CD14-positive monocyte (primary cell): ENCODE measurements at regions not wholly inside any gene's neighbourhood (a gene's known extent, or its start where the extent isn't known, plus 50 kb on each side); places are given as distances from the start of the nearest gene placed in this dataset.
A peak's percentile ranks its signal among the peaks of the same experiment; 100 is the strongest.

Experiments used
- DNase-seq, 3 donors: peaks; one replicate each; pipeline ENCODE4 v3.0.0-alpha.2; 2011 to 2022
- H2AFZ ChIP-seq: 2 replicates; pipeline ENCODE4 v1.6.0; 2012; ENCODE audit warnings: mild to moderate bottlenecking, low read depth, low read length, inconsistent platforms; ENCODE audit not compliant: insufficient read depth, poor library complexity, severe bottlenecking
- H3K27ac ChIP-seq, 2 donors: 1 replicate in 1 of 2; 2 replicates in 1 of 2; pipeline ENCODE4 v1.5.1; 2012 to 2013; ENCODE audit warnings: low read length in 2 of 2, control low read depth in 1 of 2, inconsistent platforms in 1 of 2, low read depth in 1 of 2, mild to moderate bottlenecking in 1 of 2
- H3K27me3 ChIP-seq, 2 donors: one replicate each; pipeline versions ENCODE4 v1.6.0 to v1.6.1; 2011 to 2013; ENCODE audit warnings: low read length in 2 of 2; ENCODE audit not compliant: control insufficient read depth in 2 of 2, insufficient read depth in 2 of 2
- H3K36me3 ChIP-seq, 2 donors: replicated peaks in 1 of 2; 1 replicate in 1 of 2; 2 replicates in 1 of 2; pipeline versions ENCODE4 v1.5.1 to v1.6.1; 2012 to 2013; ENCODE audit warnings: low read length in 2 of 2, control low read depth in 1 of 2, inconsistent platforms in 1 of 2, mild to moderate bottlenecking in 1 of 2; ENCODE audit not compliant: insufficient read depth in 2 of 2, control insufficient read depth in 1 of 2
- H3K4me1 ChIP-seq, 2 donors: 1 replicate in 1 of 2; 2 replicates in 1 of 2; pipeline versions ENCODE4 v1.5.1 to v1.6.1; 2012 to 2013; ENCODE audit warnings: low read length in 2 of 2, control low read depth in 1 of 2, inconsistent platforms in 1 of 2, mild to moderate bottlenecking in 1 of 2, moderate library complexity in 1 of 2; ENCODE audit not compliant: insufficient read depth in 2 of 2, control insufficient read depth in 1 of 2
- H3K4me2 ChIP-seq: replicated peaks from 2 replicates; pipeline ENCODE3; 2012; ENCODE audit warnings: low read length, moderate library complexity, mild to moderate bottlenecking; ENCODE audit not compliant: poor library complexity, severe bottlenecking; ENCODE audit errors: extremely low read depth
- H3K4me3 ChIP-seq, 3 experiments: fragments of 200-600 bp in 1 of 3; sonication (generic) in 1 of 3; replicated peaks in 1 of 3; 1 replicate in 2 of 3; 2 replicates in 1 of 3; pipeline ENCODE4 v1.5.1; 2011 to 2013; ENCODE audit warnings: low read length in 3 of 3, mild to moderate bottlenecking in 3 of 3, control low read depth in 2 of 3, low read depth in 2 of 3, inconsistent platforms in 1 of 3, moderate library complexity in 1 of 3
- H3K79me2 ChIP-seq: 2 replicates; pipeline ENCODE4 v1.6.0; 2012; ENCODE audit warnings: mild to moderate bottlenecking, control low read depth, inconsistent platforms, low read length, moderate library complexity; ENCODE audit not compliant: insufficient read depth
- H3K9ac ChIP-seq: 2 replicates; pipeline ENCODE4 v1.6.0; 2017; ENCODE audit warnings: low read length, mild to moderate bottlenecking; ENCODE audit not compliant: insufficient read depth, poor library complexity, severe bottlenecking
- H3K9me3 ChIP-seq, 2 donors: replicated peaks in 1 of 2; 1 replicate in 1 of 2; 2 replicates in 1 of 2; pipeline versions ENCODE4 v1.5.1 to v1.6.1; 2012 to 2013; ENCODE audit warnings: low read length in 2 of 2, control low read depth in 1 of 2; ENCODE audit not compliant: control insufficient read depth in 1 of 2, insufficient read depth in 1 of 2
- H4K20me1 ChIP-seq: 2 replicates; pipeline ENCODE4 v1.6.0; 2012; ENCODE audit warnings: mild to moderate bottlenecking, low read length, control low read depth, moderate library complexity; ENCODE audit not compliant: insufficient read depth
- H3K27ac Mint-ChIP-seq, 7 donors: one replicate each; pipeline ENCODE4 v1.8.0; 2020; ENCODE audit warnings: mild to moderate bottlenecking in 7 of 7, mixed read lengths in 7 of 7, moderate library complexity in 6 of 7, inconsistent platforms in 2 of 7
- H3K27me3 Mint-ChIP-seq, 3 donors: one replicate each; pipeline ENCODE4 v1.8.0; 2021 to 2022; ENCODE audit warnings: low read depth in 3 of 3, mild to moderate bottlenecking in 3 of 3, mixed read lengths in 3 of 3, moderate library complexity in 3 of 3, inconsistent platforms in 1 of 3
- H3K36me3 Mint-ChIP-seq, 2 donors: one replicate each; pipeline ENCODE4 v1.8.0; 2020; ENCODE audit warnings: mixed read lengths in 2 of 2, inconsistent platforms in 1 of 2, mild to moderate bottlenecking in 1 of 2
- H3K4me1 Mint-ChIP-seq: one replicate; pipeline ENCODE4 v1.8.0; 2020; ENCODE audit warnings: mild to moderate bottlenecking, mixed read lengths
- H3K4me3 Mint-ChIP-seq, 2 donors: one replicate each; pipeline ENCODE4 v1.8.0; 2020; ENCODE audit warnings: mild to moderate bottlenecking in 2 of 2, mixed read lengths in 2 of 2, moderate library complexity in 1 of 2
- H3K9me3 Mint-ChIP-seq, 7 donors: one replicate each; pipeline ENCODE4 v1.8.0; 2020 to 2022; ENCODE audit warnings: mixed read lengths in 7 of 7, mild to moderate bottlenecking in 6 of 7, moderate library complexity in 6 of 7, inconsistent platforms in 2 of 7
- WGBS: methylation state at CpG from one replicate; pipeline ENCODE4 v1.1.5; 2013; ENCODE audit warnings: missing lambda C conversion rate; ENCODE audit not compliant: insufficient coverage; 5-methylcytosine and 5-hydroxymethylcytosine counted together
- intact Hi-C, 2 donors: fragments of 100-400 bp; cut with micrococcal nuclease; formaldehyde crosslinking; loops; one replicate each; pipeline versions ENCODE4 v1.15.0 to v1.15.1; 2023
- TF ChIP-seq, protein P1 (sequence below): fragments of 200-600 bp; IDR thresholded peaks from one replicate; pipeline ENCODE4 v1.8.0; 2022; ENCODE audit warnings: antibody characterized with exemption, mild to moderate bottlenecking

DNA sequence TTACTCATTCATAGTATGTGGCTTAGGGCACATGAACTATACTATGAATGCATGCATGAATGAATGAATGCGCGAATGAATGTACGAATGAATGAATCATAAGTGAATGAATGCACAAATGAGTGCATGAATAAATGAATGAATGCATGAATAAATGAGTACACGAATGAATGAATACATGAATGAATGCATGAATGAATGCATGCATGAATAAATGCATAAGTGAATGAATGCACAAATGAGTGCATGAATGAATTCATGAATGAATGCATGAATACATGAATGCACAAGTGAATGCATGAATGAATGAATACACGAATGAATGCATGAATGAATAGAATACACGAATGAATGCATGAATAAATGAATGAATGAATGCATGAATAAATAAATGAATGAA is 52.5 kb upstream of the FCN1 start:
- WGBS, result 92% methylated on average over 6 of the region's 6 CpGs
- peaks cover 0 to 9% of the 10 kb centered on the region in 2 donors for H3K9me3 ChIP-seq

GRCh38 chr9:134970719-134971118 is 53.0 kb upstream of the FCN1 start:
- Histone ChIP-seq H3K27ac (no peak overlapping the region), H3K9me3 (peaks cover 0 to 4% of the 10 kb centered on the region in 2 donors), H4K20me1 (no peaks in the 10 kb centered on the region), H3K36me3 (no peaks in the 10 kb centered on the region), H3K27me3 (peaks cover 4 to 34% of the 10 kb centered on the region in 2 donors), H3K4me1 (peaks cover 23 to 34% of the 10 kb centered on the region in 2 donors), H3K9ac (no peak overlapping the region), H3K79me2 (no peaks in the 10 kb centered on the region), H2AFZ (no peak overlapping the region), H3K4me2 (no peak overlapping the region), H3K4me3 (no peak overlapping the region)
- Mint-ChIP-seq H3K4me3 (no peak overlapping the region), H3K27me3 (peaks cover 43 to 62% (median 61%) of the 10 kb centered on the region in 3 donors), H3K27ac (no peak overlapping the region), H3K36me3 (peaks cover under 1 to 3% of the 10 kb centered on the region in 2 donors), H3K9me3 (peaks cover 0 to 11% (median 2%) of the 10 kb centered on the region in 7 donors), H3K4me1 (peaks cover 30% of the 10 kb centered on the region)
- WGBS, result 93% methylated on average over 3 of the region's 7 CpGs
- TF ChIP-seq, protein P1, sequence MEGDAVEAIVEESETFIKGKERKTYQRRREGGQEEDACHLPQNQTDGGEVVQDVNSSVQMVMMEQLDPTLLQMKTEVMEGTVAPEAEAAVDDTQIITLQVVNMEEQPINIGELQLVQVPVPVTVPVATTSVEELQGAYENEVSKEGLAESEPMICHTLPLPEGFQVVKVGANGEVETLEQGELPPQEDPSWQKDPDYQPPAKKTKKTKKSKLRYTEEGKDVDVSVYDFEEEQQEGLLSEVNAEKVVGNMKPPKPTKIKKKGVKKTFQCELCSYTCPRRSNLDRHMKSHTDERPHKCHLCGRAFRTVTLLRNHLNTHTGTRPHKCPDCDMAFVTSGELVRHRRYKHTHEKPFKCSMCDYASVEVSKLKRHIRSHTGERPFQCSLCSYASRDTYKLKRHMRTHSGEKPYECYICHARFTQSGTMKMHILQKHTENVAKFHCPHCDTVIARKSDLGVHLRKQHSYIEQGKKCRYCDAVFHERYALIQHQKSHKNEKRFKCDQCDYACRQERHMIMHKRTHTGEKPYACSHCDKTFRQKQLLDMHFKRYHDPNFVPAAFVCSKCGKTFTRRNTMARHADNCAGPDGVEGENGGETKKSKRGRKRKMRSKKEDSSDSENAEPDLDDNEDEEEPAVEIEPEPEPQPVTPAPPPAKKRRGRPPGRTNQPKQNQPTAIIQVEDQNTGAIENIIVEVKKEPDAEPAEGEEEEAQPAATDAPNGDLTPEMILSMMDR, result no peak
- intact Hi-C loops, result no loop called here
- DNase-seq, result no peak

More for the DNA sequence above, 52.5 kb upstream of the FCN1 start:
- no peak overlapping the region for H3K9ac ChIP-seq
- no peaks in the 10 kb centered on the region for H3K36me3 ChIP-seq
- H3K36me3 Mint-ChIP-seq, result peaks cover 4 to 5% of the 10 kb centered on the region in 2 donors
- H3K27ac ChIP-seq, result no peak overlapping the region
- DNase-seq, result no peak
- H3K4me3 Mint-ChIP-seq, result peak overlapping the region in 1 of 2 donors; percentile 18
- no peak overlapping the region for H3K27ac Mint-ChIP-seq
- peaks cover 4 to 34% of the 10 kb centered on the region in 2 donors for H3K27me3 ChIP-seq
- H3K79me2 ChIP-seq, result no peaks in the 10 kb centered on the region
- H2AFZ ChIP-seq, result no peak overlapping the region
- H3K4me1 ChIP-seq, result peaks cover 23 to 34% of the 10 kb centered on the region in 2 donors
- TF ChIP-seq, protein P1, result no peak
- peaks cover 0 to 16% (median 4%) of the 10 kb centered on the region in 7 donors for H3K9me3 Mint-ChIP-seq
- H3K4me3 ChIP-seq, result no peak overlapping the region
- intact Hi-C loops, result no loop called here
- H3K27me3 Mint-ChIP-seq, result peaks cover 43 to 62% (median 61%) of the 10 kb centered on the region in 3 donors
- no peaks in the 10 kb centered on the region for H4K20me1 ChIP-seq
- peaks cover 29% of the 10 kb centered on the region for H3K4me1 Mint-ChIP-seq
- H3K4me2 ChIP-seq, result no peak overlapping the region
